Bone marrow (tissue), 2 donors: ENCODE measurements at regions not wholly inside any gene's neighbourhood (a gene's known extent, or its start where the extent isn't known, plus 50 kb on each side); places are given as distances from the start of the nearest gene placed in this dataset.
"Not testable (repeated sequence)": the region's sequence is repeated elsewhere in the genome, so short reads cannot be mapped to it uniquely, and the experiment has no call there.

Experiments used
- DNase-seq, 2 donors: peaks; one replicate each; lab custom pipeline; 2025; lab: John Stamatoyannopoulos, UW

DNA sequence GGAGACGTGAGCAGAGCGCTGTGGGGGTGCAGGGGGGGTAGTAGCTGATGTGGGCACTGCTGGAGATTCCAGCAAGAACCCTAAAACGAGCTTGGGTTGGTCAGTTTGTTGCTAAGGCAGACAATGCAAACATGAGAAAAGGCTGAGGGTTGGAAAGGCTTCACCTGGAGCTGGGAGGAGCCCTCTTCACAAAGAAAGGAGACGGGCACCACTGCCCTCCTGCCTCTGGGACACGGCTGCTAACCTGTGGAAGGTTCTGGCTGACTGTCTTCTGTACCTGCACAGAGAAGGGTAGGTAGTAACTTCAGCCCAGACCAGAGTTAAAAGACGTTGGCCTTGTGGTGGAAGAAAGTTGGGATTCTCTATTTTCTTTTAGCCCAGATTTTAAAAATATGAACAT lies 108.7 kb downstream of the SUCLA2 start:
- DNase-seq: no peak

DNA sequence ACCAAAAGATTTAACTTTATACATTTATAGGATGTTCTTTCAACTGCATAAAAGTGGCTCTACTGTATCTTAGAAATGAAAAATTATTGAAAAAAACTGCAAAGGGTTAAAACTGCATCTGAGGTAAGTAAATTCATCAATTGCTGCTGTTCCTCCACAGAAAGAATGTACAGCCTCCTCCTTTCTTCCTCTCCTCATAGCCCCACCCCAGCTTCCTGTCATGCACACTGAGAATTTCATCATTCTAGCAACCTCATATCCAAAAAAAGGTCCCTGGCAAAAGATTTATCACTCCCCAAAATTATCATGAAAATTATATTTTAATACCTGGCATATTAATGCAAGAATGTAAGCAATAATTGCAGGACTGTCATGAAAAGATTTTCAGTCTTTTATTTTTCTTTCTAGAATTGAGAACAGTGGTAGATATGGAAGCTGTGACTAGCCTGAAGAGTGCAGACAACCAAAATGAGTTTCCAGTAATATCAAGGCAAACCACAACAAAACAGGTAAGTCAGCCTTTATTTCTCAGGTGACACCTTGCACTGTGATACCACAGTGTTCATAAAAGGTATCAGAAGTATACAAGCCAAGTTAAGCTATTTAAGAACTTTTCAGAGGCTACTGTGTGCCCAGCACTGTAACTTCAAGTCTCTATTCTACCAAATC lies 110.8 kb downstream of the SUCLA2 start:
- no peak for DNase-seq

DNA sequence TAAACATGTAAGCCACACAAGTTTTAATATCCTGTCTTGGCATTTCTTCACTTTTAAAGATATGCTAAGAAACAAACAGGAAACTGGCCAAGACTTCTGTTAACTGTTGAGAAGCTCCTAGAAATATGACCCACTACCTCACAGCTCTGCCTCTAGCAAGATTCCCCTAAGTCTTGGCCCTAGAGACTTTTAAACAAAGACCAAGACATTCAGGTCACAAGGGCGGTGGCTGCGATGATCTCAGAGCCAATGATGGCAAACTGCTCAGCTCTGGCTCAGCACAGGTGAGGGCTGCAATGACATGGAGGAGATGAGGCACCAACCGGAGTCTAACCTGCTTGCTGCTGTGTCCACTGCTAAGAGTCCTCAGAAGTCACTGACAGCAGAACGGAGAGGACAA lies 114.8 kb downstream of the SUCLA2 start:
- DNase-seq: peak in 1 of 2 donors; percentile 29

DNA sequence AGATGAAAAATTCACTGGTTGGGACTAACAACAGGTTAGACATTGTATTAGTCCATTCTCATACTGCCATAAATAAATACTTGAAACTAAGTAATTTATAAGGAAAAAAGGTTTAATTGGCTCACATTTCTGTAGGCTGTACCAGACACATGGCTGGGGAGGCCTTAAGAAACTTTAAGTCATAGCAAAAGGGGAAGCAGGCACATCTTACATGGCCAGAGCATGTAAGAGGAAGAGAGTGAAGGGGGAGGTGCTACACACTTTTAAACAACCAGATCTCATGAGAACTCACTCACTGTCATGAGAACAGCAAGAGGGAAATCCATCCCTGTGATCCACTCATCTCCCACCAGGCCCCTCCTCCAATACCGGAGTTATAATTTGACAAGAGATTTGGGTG lies 125.9 kb downstream of the SUCLA2 start:
- peak in 1 of 2 donors; percentile 11 for DNase-seq

DNA sequence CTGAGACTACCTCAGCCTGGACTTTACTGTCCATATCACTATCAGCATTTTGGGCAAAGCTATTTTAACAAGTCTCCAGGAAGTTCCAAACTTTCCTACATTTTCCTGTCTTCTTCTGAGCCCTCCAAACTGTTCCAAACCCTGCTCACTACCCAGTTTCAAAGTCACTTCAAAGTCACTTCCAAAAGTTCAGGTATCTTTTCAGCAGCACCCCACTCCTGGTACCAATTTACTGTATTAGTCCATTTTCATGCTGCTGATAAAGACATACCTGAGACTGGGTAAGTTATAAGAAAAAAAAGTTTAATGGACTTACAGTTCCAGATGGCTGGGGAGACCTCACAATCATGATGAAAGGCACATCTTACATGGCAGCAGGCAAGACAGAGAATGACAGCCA lies 127.1 kb downstream of the SUCLA2 start:
- not testable (repeated sequence) for DNase-seq

DNA sequence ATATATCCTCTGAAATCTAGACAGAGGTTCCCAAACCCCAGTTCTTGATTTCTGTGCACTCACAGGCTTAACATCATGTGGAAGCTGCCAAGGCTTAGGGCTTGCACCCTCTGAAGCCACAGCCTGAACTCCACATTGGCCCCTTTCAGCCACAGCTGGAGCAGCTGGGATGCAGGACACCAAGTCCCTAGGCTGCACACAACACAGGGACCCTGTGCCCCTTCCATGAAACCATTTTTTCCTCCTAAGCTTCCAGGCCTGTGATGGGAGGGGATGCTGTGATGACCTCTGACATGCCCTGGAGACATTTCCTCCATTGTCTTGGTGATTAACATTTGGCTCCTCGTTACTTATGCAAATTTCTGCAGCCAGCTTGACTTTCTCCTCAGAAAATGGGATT lies 127.8 kb downstream of the SUCLA2 start:
- DNase-seq: not testable (repeated sequence)

DNA sequence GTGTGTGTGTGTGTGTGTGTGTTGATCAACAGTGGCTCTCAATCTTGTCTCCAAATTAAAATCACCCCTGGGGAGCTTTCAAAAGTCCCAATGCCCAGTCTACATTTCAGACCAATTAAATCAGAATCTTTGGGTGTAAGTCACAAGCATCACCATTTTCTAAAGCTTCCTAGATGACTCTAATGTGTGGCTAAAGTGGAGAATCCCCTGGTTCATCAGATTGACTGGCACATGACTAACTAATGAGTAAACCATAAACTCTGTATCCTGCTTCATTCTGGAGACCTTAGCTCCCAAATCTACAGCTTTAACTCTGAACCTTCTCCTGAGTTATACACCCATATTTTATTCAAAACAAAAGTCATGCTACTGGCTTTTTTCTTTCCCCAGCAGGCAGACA lies 131.3 kb downstream of the SUCLA2 start:
- no peak for DNase-seq

DNA sequence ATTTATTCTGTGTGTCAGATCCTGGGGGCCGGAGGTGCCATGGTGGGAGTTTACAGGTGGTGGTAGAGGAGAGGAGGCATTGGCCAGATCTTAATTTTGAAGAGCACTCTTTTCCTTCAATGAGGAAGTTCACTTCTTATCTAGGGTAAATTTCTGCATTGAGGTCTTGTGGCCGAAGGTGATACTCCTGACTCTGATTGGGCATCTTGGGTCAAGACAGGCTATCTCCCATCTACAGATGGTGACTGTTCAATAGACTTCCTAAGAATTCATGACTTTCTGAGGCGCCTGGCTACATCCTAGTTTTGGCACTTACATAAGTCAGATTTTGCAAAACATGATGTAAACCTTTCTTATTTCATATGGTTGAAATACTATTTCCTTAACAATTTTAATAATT lies 135.2 kb downstream of the SUCLA2 start:
- DNase-seq: no peak

DNA sequence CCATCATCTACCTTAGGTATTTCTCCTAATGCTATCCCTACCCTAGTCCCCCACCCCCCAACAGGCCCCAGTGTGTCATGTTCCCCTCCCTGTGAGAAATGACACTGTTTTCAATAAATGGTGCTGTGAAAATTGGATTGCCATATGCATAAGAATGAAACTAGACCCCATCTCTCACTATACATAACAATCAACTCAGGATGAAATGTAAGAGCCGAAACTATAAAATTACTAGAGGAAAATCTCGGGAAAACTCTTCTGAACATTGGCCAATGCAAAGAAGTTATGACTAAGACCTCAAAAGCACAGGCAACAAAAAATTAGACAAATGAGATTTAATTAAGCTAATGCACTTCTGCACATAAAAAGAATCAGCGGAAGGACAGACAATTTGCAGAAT lies 138.2 kb downstream of the SUCLA2 start:
- no peak for DNase-seq

DNA sequence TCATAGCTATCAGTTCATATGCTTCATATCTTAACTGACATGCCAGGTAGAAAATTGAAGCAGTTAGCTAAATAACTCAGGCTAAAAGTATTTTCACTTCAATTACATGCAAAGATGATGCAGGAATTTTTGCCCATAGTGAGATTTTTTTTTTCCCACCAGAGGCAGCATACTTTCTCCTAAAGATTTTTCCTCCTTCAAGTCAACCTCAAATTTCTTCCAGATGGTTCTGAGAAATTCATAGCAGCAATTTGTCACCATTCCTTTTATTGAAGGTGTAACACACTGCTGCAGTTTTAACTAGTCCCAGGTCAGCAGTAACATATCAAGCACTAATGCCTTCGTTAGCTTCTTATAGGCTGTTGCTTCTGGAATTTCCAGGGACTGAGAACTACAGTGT lies 141.9 kb downstream of the SUCLA2 start:
- no peak for DNase-seq

DNA sequence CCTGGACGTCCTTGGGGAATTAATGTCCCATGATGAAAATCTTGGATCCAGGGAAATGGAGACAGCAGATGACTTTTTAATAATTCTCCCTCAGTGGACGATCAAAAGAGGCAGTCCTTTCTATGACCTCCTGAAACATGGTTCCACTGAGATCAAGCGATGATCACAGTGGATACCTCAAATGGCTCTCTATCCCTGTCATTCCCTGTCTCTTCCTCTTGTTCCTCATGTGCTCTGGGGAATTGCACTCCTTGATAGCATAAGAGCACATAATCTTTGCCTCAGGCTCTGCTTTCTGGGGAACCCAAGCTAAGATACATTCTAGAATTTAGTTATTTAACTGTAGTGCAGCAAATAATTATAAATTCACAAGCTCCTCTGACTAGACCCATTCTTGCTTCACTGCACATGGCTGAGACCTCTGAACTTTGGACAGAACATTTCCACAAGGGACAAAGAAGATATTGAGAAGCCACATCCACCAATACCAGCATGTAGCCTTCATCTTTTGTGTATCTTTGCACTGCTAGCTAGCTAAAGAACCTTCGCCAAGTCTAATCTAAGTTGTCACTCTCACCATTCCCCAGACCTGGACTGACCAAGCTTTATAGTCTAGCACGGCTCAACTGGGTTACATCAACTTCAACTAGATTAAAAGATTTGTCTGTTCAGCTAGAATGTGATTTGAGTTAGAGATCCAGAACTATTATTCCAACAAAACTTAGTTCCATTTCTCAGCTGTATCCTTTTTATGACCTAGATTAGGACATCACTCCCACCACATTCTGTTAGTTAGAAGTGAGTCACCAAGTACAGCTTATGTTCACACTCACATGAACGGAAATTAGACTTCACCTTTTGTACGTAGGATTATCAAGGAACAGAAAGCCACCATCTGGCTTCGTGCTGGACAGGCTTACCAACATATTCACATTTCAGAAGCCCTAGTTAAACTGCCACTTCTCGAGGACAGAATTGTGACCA lies 142.7 kb downstream of the SUCLA2 start:
- DNase-seq: no peak

DNA sequence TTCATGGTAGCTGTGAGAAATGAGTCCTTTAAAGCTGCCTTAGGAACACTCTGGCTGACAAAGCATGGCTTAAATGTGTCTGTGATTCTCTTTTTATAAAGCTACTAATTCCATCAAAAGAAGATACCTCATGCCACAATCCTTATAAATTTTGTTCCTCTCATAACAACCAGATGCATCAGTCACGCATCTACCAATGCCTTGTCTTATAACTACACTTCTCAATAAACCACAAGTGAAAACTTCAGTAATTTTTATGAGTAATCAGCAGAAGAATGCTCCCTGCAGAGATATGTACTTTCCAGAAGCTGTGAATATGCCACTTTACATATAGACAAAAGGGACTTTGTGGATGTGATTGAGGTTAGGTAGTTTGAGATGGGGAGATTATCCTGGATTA lies 147.8 kb downstream of the SUCLA2 start:
- DNase-seq: no peak

DNA sequence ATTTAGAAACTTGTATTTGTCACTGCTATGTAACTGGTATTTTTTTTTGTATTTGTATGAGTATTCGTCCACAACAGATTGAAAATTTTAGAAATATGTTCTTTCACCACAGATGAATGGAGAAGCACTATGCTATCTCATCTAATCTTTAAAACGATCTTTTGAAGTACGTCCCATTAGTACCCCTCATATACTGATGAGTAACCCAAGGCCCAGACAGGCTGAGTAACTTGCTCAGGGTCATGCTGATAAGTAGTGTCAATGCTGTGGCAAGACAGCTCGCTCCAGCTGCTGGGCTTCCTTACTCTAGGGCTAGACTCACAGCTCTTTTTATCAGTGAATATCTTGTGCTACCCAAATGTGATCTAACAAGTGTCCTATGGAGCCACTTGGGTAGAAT lies 154.2 kb downstream of the SUCLA2 start:
- no peak for DNase-seq

DNA sequence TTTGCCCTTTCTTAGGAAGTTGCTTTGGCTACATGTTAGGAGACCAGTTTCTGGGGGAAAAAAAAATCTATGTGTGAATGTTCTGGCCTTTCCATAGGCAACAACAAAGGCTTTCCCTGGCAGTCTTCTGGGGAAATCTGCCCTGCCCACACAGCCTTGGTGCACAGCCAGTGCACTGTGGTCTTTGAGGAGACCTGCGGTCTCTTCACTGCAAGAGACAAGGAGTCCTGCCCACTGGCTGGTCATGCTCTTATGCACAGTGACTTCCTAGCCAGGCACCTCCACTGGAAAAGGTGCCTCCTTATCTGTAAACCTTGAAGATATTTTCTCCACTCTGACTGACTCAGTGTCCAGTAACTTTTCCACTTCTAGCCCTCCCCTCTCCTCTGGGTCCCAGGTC lies 155.1 kb downstream of the SUCLA2 start:
- DNase-seq: no peak

DNA sequence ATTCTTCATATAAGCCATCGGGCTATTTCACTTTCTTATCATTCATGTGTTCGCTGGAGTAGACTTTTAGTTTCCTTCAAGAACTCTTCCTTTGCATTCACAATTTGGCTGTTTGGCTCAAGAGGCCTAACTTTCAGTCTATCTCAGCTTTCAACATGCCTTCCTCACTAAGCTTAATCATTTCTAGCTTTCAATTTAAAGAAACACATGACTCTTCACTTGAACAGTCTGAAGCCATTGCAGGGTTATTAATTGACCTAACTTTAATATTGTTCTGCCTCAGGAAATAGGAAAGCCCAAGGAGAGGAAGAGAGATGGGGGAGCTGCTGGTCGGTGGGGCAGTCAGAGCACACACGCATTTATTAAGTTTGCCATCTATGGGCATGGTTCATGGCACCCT lies 158.1 kb downstream of the SUCLA2 start:
- no peak for DNase-seq

DNA sequence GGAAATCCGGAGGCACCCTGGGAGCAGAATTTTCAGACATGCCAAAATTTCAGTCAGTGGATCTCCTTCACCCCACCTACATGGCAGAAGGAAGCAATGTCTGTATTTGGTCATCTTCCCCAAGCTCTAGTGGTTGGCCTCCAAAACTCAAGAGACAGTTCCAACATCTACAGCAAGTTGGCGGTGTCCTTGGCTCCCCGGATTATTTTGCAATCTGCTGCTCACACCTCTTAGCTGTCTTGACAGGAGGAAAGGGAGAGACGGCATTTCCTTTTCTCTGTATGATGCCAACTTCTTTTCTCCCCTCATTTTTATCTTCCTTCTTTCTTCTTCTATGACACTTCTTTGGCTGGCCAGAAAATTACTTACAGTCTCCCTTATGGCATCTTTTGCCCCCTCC lies 159.9 kb downstream of the SUCLA2 start:
- DNase-seq: no peak

DNA sequence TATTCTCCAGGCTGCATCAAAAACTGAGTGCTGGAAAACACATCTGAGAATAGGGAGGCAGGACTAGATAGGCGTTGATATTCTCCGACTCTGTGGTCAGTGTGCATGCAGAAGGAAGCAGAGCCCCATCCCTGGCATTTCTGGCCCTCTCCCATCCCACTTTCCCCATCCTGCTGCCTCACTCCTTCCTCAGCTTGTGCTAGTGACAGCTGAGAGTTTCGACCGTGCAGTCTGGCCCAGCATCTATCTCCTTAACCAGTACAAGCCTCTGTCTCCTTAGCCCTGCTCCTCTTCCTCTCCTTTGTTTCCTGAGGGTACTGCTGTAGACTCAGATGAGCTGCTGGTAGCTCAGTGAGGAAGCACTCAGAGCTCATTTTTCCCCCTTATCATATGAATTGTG lies 163.2 kb downstream of the SUCLA2 start:
- DNase-seq: no peak

DNA sequence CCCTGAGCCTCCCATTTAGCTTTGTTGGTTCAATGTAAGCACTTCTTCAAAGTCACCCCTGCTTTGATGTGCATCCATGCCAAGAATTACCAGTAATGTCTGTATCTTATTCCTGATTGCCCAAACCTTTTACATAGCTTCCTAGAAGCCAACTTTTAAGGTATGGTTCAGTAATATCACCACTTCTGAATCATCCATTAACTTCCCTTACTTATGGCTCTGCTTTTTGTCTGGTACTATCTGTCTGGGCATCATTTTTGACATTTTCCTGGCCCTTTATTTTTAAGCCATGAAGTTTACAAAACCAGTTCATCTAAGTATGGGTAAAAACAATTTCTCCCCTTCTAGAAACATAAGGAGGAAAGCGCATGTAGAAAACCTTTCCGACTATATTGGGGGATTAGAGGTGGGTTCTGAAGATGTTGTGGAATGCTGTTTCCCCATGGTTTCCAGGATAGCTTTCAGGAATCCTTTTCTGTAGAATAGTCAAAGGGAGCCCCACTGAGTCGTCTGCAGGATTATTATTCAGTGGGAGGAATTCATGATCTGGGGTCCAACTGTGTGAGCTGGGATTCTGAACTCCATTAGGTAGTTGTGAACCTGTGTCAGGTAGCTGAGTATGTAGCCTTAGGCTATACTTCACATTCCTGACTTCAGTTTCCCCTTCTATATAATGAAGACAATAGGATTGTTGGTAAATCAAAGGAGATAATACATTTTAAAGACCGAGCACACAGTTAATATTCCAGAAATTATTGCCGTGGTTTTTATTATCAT lies 163.8 kb downstream of the SUCLA2 start:
- DNase-seq: no peak

DNA sequence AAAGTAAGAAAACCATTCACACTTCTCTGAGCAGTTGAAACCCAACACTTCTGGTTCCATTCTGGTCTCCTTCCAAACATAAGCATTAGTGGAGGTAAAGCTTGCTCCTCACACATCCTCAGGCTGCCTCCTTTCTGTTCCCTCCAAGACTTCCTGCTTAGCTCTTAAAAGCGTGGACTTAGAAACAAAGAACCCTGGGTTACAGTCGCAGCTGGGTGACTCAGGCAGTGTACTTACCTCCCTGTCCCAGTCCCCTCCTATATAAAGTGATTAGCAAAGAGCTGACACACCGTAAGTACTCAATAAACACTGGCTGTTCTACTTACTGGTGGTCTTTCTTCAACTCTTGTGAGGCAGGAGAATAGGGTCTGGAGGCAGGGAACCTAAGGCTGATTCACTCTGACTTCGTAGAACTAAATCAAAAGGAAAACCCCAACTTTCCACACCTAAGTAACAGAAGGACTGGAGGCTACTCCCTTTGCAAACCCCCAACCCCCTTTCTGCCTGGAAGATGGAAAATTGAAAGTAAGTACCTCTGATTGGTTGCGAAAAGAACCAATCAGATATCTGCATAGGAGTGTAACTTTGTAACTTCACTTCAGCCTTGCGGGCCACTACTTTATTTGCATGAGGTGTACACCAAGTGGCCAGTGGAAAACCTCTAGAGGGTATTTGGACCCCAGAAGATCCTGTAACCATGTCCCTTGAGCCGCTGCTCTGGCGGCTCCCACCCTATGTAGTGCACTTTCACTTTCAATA lies 165.4 kb downstream of the SUCLA2 start:
- no peak for DNase-seq

DNA sequence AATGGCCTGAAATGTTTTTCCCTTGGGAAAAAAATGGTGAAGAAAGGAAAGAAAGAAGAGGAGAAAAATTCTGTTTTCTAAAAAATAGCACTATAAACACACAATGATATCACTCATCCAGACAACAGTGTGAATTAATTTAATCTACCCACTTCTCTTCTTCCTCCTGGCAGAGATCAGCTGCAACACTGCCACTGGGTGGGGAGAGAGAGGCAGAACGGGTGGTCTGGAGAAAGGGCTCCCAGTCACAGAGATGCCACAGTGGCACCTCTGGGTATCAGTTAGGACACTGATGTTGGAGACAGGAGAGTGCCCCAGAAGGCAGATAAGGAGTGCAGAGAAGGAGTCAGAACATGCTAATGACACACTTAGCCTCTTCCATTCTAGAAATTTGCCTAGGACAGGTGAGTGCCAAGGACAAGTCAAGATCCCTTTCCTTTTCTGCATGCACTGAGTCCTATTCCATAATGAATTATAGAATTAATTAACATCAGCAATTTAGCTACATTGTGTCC lies 168.6 kb downstream of the SUCLA2 start:
- no peak for DNase-seq

DNA sequence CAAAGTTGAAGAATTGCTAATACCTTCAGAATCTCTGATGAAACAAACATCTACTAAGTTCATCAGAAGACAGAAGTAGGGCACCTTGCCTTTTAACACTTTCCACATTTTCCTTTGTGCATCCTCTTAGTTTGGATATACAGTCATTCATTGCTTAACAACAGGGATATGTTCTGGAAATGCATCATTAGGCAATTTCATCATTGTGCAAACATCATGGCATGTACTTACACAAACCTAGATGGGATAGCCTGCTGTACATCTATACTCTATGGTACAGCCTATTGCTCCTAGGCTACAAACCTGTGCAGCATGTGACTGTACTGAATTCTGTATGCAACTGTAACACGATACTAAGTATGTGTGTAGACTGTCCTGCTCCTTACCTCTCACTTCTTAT lies 169.8 kb downstream of the SUCLA2 start:
- no peak for DNase-seq

DNA sequence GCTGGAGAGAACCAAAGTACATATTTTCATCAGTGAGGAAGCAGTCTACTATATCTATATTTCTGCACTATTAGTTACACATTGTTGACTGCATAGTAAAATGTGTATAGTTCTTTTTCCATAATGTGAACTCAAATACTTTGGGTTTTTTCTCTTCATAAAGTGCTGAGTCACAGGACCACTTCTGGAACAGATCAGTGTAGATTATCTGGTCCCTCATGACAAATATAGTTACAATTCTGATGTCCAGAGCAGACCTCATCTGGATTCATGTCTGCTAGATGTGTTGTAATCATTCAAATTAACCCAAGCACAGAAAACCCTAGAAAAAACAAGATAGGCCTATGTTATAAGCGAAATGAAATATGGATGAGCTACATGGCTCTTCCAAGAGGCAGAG lies 171.4 kb downstream of the SUCLA2 start:
- no peak for DNase-seq
